Cardiac muscle cell (in vitro differentiated cells and primary cell): ENCODE measurements at regions not wholly inside any gene's neighbourhood (a gene's known extent, or its start where the extent isn't known, plus 50 kb on each side); places are given as distances from the start of the nearest gene placed in this dataset.

Experiments
- DNase-seq, 2 donors: peaks; one replicate each; pipeline versions ENCODE4 v3.0.0 to v3.0.0-alpha.2; 2010 to 2017; ENCODE audit warnings: low read depth in 1 of 2, low spot score in 1 of 2
- H3K27ac ChIP-seq: fragments of 200-600 bp; sonication (generic); 2 replicates; pipeline ENCODE4 v1.5.1; 2016
- H3K27me3 ChIP-seq: fragments of 200-600 bp; sonication (generic); 2 replicates; pipeline ENCODE4 v1.6.0; 2016; ENCODE audit warnings: control low read depth
- H3K36me3 ChIP-seq: fragments of 200-600 bp; sonication (generic); 2 replicates; pipeline ENCODE4 v1.5.1; 2016; ENCODE audit warnings: control low read depth
- H3K4me1 ChIP-seq: fragments of 200-600 bp; sonication (generic); 2 replicates; pipeline ENCODE4 v1.8.1; 2017; ENCODE audit warnings: low read depth, mild to moderate bottlenecking, mixed run types
- H3K4me3 ChIP-seq: fragments of 200-600 bp; sonication (generic); 2 replicates; pipeline ENCODE4 v1.5.1; 2016; ENCODE audit warnings: mild to moderate bottlenecking
- H3K9me3 ChIP-seq: fragments of 200-600 bp; sonication (generic); 2 replicates; pipeline ENCODE4 v1.5.1; 2017; ENCODE audit warnings: low read depth, mild to moderate bottlenecking, control low read depth
- CTCF ChIP-seq: IDR thresholded peaks from 2 replicates; pipeline ENCODE4 v1.5.1; 2012; ENCODE audit warnings: low read depth, mild to moderate bottlenecking, low read length

- no peaks in the 10 kb centered on the region for H3K9me3 ChIP-seq
- DNase-seq = peak in 1 of 2 donors; percentile 1
- TF ChIP-seq CTCF = no peak
- H3K36me3 ChIP-seq = no peaks in the 10 kb centered on the region
- no peak overlapping the region for H3K27ac ChIP-seq
- no peak overlapping the region for H3K4me3 ChIP-seq
- no peaks in the 10 kb centered on the region for H3K4me1 ChIP-seq
- no peaks in the 10 kb centered on the region for H3K27me3 ChIP-seq
Measured at GRCh38 chr17:6179017-6179416, 108.8 kb downstream of the WSCD1 start.

GRCh38 chr17:6177941-6178694, 107.9 kb downstream of the WSCD1 start:
- TF ChIP-seq CTCF = no peak
- Histone ChIP-seq H3K4me3 (no peak overlapping the region), H3K9me3 (no peaks in the 10 kb centered on the region), H3K4me1 (no peaks in the 10 kb centered on the region), H3K27me3 (no peaks in the 10 kb centered on the region), H3K27ac (no peak overlapping the region), H3K36me3 (no peaks in the 10 kb centered on the region)
- DNase-seq = no peak
